Endothelial cell of umbilical vein (primary cell): ENCODE measurements at regions not wholly inside any gene's neighbourhood (a gene's known extent, or its start where the extent isn't known, plus 50 kb on each side); places are given as distances from the start of the nearest gene placed in this dataset.

Experiments used
- BruUV-seq: library from RNA; stranded (reverse); fragments of 400-500 nt; replicated peaks from 2 replicates; lab custom pipeline; 2021; lab: Mats Ljungman, UMichigan
- CTCF ChIA-PET: fragments of 300-600, 350-600 bp; sonication (Branson Sonifier 250); formaldehyde crosslinking; loops from one replicate; lab custom pipeline; 2021; ENCODE audit warnings: antibody characterized with exemption, inconsistent platforms; lab: Charles Lee
- POLR2A ChIA-PET: fragments of 300-600, 350-600 bp; sonication (Branson Sonifier 250); formaldehyde crosslinking; loops from one replicate; lab custom pipeline; 2021; ENCODE audit warnings: antibody characterized with exemption, inconsistent platforms; lab: Charles Lee
- DNase-seq: peaks from one replicate; pipeline ENCODE4 v3.0.0-alpha.2; 2011; ENCODE audit warnings: low read depth, low spot score
- FAIRE-seq: peaks from 2 replicates; lab custom pipeline; 2011; peaks lifted over from hg19 to GRCh38; lab: Jason Lieb, UNC
- H2AFZ ChIP-seq: 2 replicates; pipeline ENCODE4 v1.6.0; 2012; ENCODE audit warnings: low read depth, low read length, control low read depth, inconsistent platforms
- H3K27ac ChIP-seq: 2 replicates; pipeline ENCODE4 v1.5.1; 2011; ENCODE audit warnings: low read depth, mild to moderate bottlenecking, control low read depth, low read length, moderate library complexity; ENCODE audit not compliant: insufficient read depth
- H3K27me3 ChIP-seq, 2 experiments: 2 replicates each; pipeline versions ENCODE4 v1.6.0 to v1.6.1; 2011; ENCODE audit warnings: low read length in 2 of 2, mixed read lengths in 1 of 2; ENCODE audit not compliant: control insufficient read depth in 2 of 2, insufficient read depth in 2 of 2
- H3K36me3 ChIP-seq, 2 experiments: 2 replicates in 1 of 2; 3 replicates in 1 of 2; pipeline ENCODE4 v1.5.1; 2011; ENCODE audit warnings: low read length in 2 of 2, mild to moderate bottlenecking in 1 of 2, moderate library complexity in 1 of 2; ENCODE audit not compliant: control insufficient read depth in 2 of 2, insufficient read depth in 2 of 2; ENCODE audit errors: extremely low read depth in 1 of 2
- H3K4me1 ChIP-seq: 3 replicates; pipeline ENCODE4 v1.5.1; 2011; ENCODE audit warnings: mild to moderate bottlenecking, low read length; ENCODE audit not compliant: control insufficient read depth, insufficient read depth; ENCODE audit errors: extremely low read depth
- H3K4me2 ChIP-seq: 2 replicates; pipeline ENCODE4 v1.6.1; 2011; ENCODE audit warnings: low read length, control low read depth, mixed read lengths; ENCODE audit not compliant: insufficient read depth
- H3K4me3 ChIP-seq, 3 experiments: fragments of 200-600 bp in 1 of 3; sonication (generic), shearing (Covaris generic) in 1 of 3; replicated peaks in 1 of 3; 2 replicates each; pipeline ENCODE4 v1.5.1; 2011 to 2016; ENCODE audit warnings: control low read depth in 3 of 3, low read length in 3 of 3, mild to moderate bottlenecking in 2 of 3, inconsistent platforms in 1 of 3, low read depth in 1 of 3, moderate library complexity in 1 of 3; ENCODE audit not compliant: insufficient read depth in 1 of 3
- H3K79me2 ChIP-seq: 2 replicates; pipeline ENCODE4 v1.6.0; 2012; ENCODE audit warnings: low read length, inconsistent platforms; ENCODE audit not compliant: control insufficient read depth, insufficient read depth
- H3K9ac ChIP-seq: replicated peaks from 2 replicates; pipeline ENCODE3; 2011; ENCODE audit warnings: low read length, control low read depth; ENCODE audit not compliant: insufficient read depth; ENCODE audit errors: extremely low read depth
- H3K9me1 ChIP-seq: replicated peaks from 3 replicates; pipeline ENCODE4 v1.6.0; 2011; ENCODE audit warnings: mild to moderate bottlenecking, low read length; ENCODE audit not compliant: control insufficient read depth, insufficient read depth; ENCODE audit errors: extremely low read depth
- H3K9me3 ChIP-seq: replicated peaks from 2 replicates; pipeline ENCODE4 v1.5.1; 2012; ENCODE audit warnings: low read length, inconsistent platforms; ENCODE audit not compliant: control insufficient read depth, insufficient read depth
- H4K20me1 ChIP-seq: replicated peaks from 2 replicates; pipeline ENCODE3; 2011; ENCODE audit warnings: mild to moderate bottlenecking, low read length; ENCODE audit not compliant: control insufficient read depth, insufficient read depth; ENCODE audit errors: extremely low read depth
- EZH2 ChIP-seq: IDR thresholded peaks from 2 replicates; pipeline ENCODE4 v1.6.1; 2012; ENCODE audit warnings: borderline replicate concordance, low read depth, mild to moderate bottlenecking, moderate library complexity, low read length, inconsistent platforms; ENCODE audit not compliant: severe bottlenecking
- FOS ChIP-seq: IDR thresholded peaks from 2 replicates; pipeline ENCODE4 v1.6.1; 2011; ENCODE audit warnings: mild to moderate bottlenecking, low read length, moderate library complexity, borderline replicate concordance; ENCODE audit not compliant: insufficient read depth
- GATA2 ChIP-seq: IDR thresholded peaks from 2 replicates; pipeline ENCODE4 v1.7.0; 2011; ENCODE audit warnings: low read depth, mild to moderate bottlenecking, moderate library complexity, mixed read lengths, low read length; ENCODE audit not compliant: insufficient read length, insufficient read depth
- JUN ChIP-seq: IDR thresholded peaks from 2 replicates; pipeline ENCODE4 v1.6.1; 2011; ENCODE audit warnings: borderline replicate concordance, low read depth; ENCODE audit not compliant: insufficient read length, insufficient read depth
- MYC ChIP-seq: IDR thresholded peaks from one replicate; pipeline ENCODE4 v1.6.1; 2011; ENCODE audit warnings: mild to moderate bottlenecking, low read depth, low read length
- POLR2A ChIP-seq: IDR thresholded peaks from 2 replicates; pipeline ENCODE4 v1.6.1; 2012; ENCODE audit warnings: low read depth, mild to moderate bottlenecking, control low read depth, low read length
- POLR2AphosphoS5 ChIP-seq: IDR thresholded peaks from 2 replicates; pipeline ENCODE4 v1.6.1; 2012; ENCODE audit warnings: low read depth, mild to moderate bottlenecking, control low read depth, low read length, moderate library complexity; ENCODE audit not compliant: insufficient read depth
- dilution Hi-C: fragments of 300-500 bp; cut with MboI; formaldehyde crosslinking; loops from one replicate; pipeline ENCODE4 v1.15.0; 2019; ENCODE audit warnings: low sequenced_read_pairs; ENCODE audit not compliant: extremely low pct_ligation_motif_present
- intact Hi-C: fragments of 100-400 bp; cut with micrococcal nuclease; formaldehyde crosslinking; loops from one replicate; pipeline ENCODE4 v1.10.0; 2022
- TF ChIP-seq, protein P1 (sequence below): IDR thresholded peaks from 2 replicates; pipeline ENCODE4 v1.6.1; 2011; ENCODE audit not compliant: insufficient read depth, insufficient read length
- TF ChIP-seq, protein P2 (sequence below), 2 donors: IDR thresholded peaks; 1 replicate in 1 of 2; 2 replicates in 1 of 2; pipeline ENCODE4 v1.5.1; 2011; ENCODE audit warnings: low read length in 2 of 2, mild to moderate bottlenecking in 2 of 2, moderate library complexity in 2 of 2, control low read depth in 1 of 2, inconsistent platforms in 1 of 2, low read depth in 1 of 2; ENCODE audit not compliant: insufficient read depth in 1 of 2; ENCODE audit errors: extremely low read depth in 1 of 2

DNA sequence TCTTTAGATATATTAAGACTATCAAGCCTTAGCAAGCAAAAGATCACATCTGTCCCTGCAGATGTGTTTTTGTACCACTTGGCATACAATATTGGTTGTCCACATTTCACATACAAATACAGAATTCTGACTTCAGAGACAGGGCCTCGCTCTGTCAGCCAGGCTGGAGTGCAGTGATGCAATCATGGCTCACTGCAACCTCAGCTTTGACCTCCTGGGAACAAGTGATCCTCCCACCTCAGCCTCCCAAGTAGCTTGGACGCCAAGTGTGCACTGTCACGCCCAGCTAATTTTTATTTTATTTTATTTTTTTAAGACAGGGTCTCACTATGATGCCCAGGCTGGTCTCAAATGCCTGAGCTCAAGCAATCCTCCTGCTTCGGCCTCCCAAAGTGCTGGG is 53.0 kb upstream of the ACTL6A start:
- Histone ChIP-seq H4K20me1 (no peaks in the 10 kb centered on the region), H3K79me2 (no peaks in the 10 kb centered on the region), H3K9me3 (no peaks in the 10 kb centered on the region), H2AFZ (no peak overlapping the region), H3K9me1 (no peaks in the 10 kb centered on the region), H3K4me2 (no peak overlapping the region), H3K36me3 (no peaks in the 10 kb centered on the region), H3K9ac (no peak overlapping the region), H3K4me3 (no peak overlapping the region), H3K4me1 (no peaks in the 10 kb centered on the region), H3K27me3 (peaks cover 0 to 1% of the 10 kb centered on the region in 2 experiments), H3K27ac (no peak overlapping the region)
- BruUV-seq, result no TSS peak
- FAIRE-seq (no peak), DNase-seq (no peak)
- intact Hi-C loops (no loop called here), dilution Hi-C loops (no loop called here)
- TF ChIP-seq, protein P1, sequence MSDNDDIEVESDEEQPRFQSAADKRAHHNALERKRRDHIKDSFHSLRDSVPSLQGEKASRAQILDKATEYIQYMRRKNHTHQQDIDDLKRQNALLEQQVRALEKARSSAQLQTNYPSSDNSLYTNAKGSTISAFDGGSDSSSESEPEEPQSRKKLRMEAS, result no peak
- TF ChIP-seq, protein P2, sequence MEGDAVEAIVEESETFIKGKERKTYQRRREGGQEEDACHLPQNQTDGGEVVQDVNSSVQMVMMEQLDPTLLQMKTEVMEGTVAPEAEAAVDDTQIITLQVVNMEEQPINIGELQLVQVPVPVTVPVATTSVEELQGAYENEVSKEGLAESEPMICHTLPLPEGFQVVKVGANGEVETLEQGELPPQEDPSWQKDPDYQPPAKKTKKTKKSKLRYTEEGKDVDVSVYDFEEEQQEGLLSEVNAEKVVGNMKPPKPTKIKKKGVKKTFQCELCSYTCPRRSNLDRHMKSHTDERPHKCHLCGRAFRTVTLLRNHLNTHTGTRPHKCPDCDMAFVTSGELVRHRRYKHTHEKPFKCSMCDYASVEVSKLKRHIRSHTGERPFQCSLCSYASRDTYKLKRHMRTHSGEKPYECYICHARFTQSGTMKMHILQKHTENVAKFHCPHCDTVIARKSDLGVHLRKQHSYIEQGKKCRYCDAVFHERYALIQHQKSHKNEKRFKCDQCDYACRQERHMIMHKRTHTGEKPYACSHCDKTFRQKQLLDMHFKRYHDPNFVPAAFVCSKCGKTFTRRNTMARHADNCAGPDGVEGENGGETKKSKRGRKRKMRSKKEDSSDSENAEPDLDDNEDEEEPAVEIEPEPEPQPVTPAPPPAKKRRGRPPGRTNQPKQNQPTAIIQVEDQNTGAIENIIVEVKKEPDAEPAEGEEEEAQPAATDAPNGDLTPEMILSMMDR (IDR thresholded peaks at IDR 0.05; ENCODE audit: extremely low read depth in 1 of 2, insufficient read depth in 1 of 2, low read depth in 1 of 2, low read length in 2 of 2), result no peak
- TF ChIP-seq FOS (no peak), POLR2A (no peak), POLR2AphosphoS5 (no peak), GATA2 (no peak), MYC (no peak), JUN (no peak), EZH2 (no peak)
- POLR2A ChIA-PET, result no interaction called here
- CTCF ChIA-PET, result interaction anchor here (1.0 kb wide), 1 partner anchor 16 kb away, joined by 3 read pairs; no protein-coding TSS in a partner anchor
